ENCODE measurements at regions not wholly inside any gene's neighbourhood (a gene's known extent, or its start where the extent isn't known, plus 50 kb on each side); places are given as distances from the start of the nearest gene placed in this dataset.

DNA sequence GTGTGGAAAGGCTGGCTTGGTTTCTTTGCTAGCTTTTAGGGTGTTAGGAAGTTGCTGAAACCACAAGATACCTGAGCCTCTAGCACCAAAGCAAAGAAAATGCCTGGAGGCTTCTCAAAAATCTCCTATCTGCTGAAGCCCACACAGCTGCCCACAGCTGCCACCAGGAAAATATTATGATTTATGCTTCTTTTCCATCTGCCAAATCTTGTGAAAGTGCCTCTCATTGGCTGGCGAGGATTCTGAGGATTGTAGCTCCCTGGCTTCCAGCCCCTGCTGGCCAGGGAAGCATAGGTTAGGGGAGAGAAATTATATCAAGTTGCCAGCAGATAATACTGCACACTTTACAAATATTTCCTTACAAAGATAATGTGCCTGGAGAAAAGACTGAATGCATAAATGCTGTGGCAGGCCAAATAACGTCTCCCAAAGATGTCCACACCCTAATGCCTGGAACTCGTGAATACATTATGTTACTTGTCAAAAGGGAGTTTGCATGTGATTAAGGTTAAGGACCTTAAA is 98.4 kb downstream of the MRPL14 start:
- 69 to 72% methylated on average over 3 of the region's 3 CpGs for WGBS, 2 donors
- H3K4me3 ChIP-seq = no peak overlapping the region
- TF ChIP-seq CTCF (IDR thresholded peaks at IDR 0.05; ENCODE audit: control extremely low read depth, extremely low read depth) = no peak
- H3K27me3 ChIP-seq (ENCODE audit: control insufficient read depth in 3 of 3, insufficient read depth in 3 of 3, low read length in 2 of 3) = no peaks in the 10 kb centered on the region
- no peak overlapping the region for H3K9ac ChIP-seq (ENCODE audit: insufficient read depth in 1 of 2, low read length in 2 of 2)
- ATAC-seq (ENCODE audit: insufficient read depth, low FRiP score) (no peak), DNase-seq (peak; percentile 63 to 86 (median 76))
- peaks cover 0 to 34% (median 5%) of the 10 kb centered on the region in 5 donors for H3K4me1 ChIP-seq (ENCODE audit: control insufficient read depth in 5 of 5, insufficient read depth in 5 of 5, low read length in 5 of 5)
- H3K9me3 ChIP-seq (ENCODE audit: control insufficient read depth in 4 of 4, insufficient read depth in 3 of 4, low read length in 3 of 4) = no peaks in the 10 kb centered on the region
- H3K27ac ChIP-seq (ENCODE audit: low read depth in 1 of 2, low read length in 1 of 2) = no peak overlapping the region
- H3K36me3 ChIP-seq (ENCODE audit: control insufficient read depth in 4 of 4, insufficient read depth in 4 of 4, low read length in 4 of 4) = no peaks in the 10 kb centered on the region

GRCh38 chr6:44025226-44025625 is 102.0 kb downstream of the MRPL14 start:
- Histone ChIP-seq H3K27ac (ENCODE audit: low read depth in 1 of 2, low read length in 1 of 2) (no peak overlapping the region), H3K9ac (ENCODE audit: insufficient read depth in 1 of 2, low read length in 2 of 2) (no peak overlapping the region), H3K4me3 (no peak overlapping the region), H3K9me3 (ENCODE audit: control insufficient read depth in 4 of 4, insufficient read depth in 3 of 4, low read length in 3 of 4) (no peaks in the 10 kb centered on the region), H3K36me3 (ENCODE audit: control insufficient read depth in 4 of 4, insufficient read depth in 4 of 4, low read length in 4 of 4) (no peaks in the 10 kb centered on the region), H3K27me3 (ENCODE audit: control insufficient read depth in 3 of 3, insufficient read depth in 3 of 3, low read length in 2 of 3) (no peaks in the 10 kb centered on the region), H3K4me1 (ENCODE audit: control insufficient read depth in 5 of 5, insufficient read depth in 5 of 5, low read length in 5 of 5) (peaks cover 0 to 38% (median 5%) of the 10 kb centered on the region in 5 donors)
- WGBS, 2 donors = 75 to 76% methylated on average over 4 of the region's 4 CpGs
- TF ChIP-seq CTCF (IDR thresholded peaks at IDR 0.05; ENCODE audit: control extremely low read depth, extremely low read depth) = no peak
- ATAC-seq (ENCODE audit: insufficient read depth, low FRiP score) = no peak
- peak in 2 of 3 donors; percentile 38 to 57 for DNase-seq

GRCh38 chr6:44024574-44025219 is 102.6 kb downstream of the MRPL14 start:
- Histone ChIP-seq H3K4me3 (no peak overlapping the region), H3K9me3 (ENCODE audit: control insufficient read depth in 4 of 4, insufficient read depth in 3 of 4, low read length in 3 of 4) (no peaks in the 10 kb centered on the region), H3K9ac (ENCODE audit: insufficient read depth in 1 of 2, low read length in 2 of 2) (no peak overlapping the region), H3K27me3 (ENCODE audit: control insufficient read depth in 3 of 3, insufficient read depth in 3 of 3, low read length in 2 of 3) (no peaks in the 10 kb centered on the region), H3K36me3 (ENCODE audit: control insufficient read depth in 4 of 4, insufficient read depth in 4 of 4, low read length in 4 of 4) (no peaks in the 10 kb centered on the region), H3K27ac (ENCODE audit: low read depth in 1 of 2, low read length in 1 of 2) (no peak overlapping the region), H3K4me1 (ENCODE audit: control insufficient read depth in 5 of 5, insufficient read depth in 5 of 5, low read length in 5 of 5) (peaks cover 0 to 41% (median 5%) of the 10 kb centered on the region in 5 donors)
- TF ChIP-seq CTCF (IDR thresholded peaks at IDR 0.05; ENCODE audit: control extremely low read depth, extremely low read depth) = no peak
- WGBS, 2 donors = 26 to 58% methylated on average over 7 of the region's 7 CpGs
- ATAC-seq (ENCODE audit: insufficient read depth, low FRiP score) (no peak), DNase-seq (peak in 1 of 3 donors; percentile 16)

Measured in lung (tissue), 11 donors.